Type B pancreatic cell (in vitro differentiated cells): ENCODE measurements at regions not wholly inside any gene's neighbourhood (a gene's known extent, or its start where the extent isn't known, plus 50 kb on each side); places are given as distances from the start of the nearest gene placed in this dataset.

Source experiments
- DNase-seq: peaks from one replicate; pipeline ENCODE4 v3.0.0; 2021; ENCODE audit warnings: mixed read lengths; ENCODE audit not compliant: unreplicated experiment; ENCODE audit errors: extremely low spot score
- H3K27ac Mint-ChIP-seq: 2 replicates; pipeline ENCODE4 v1.8.0; 2021; ENCODE audit warnings: mild to moderate bottlenecking, mixed read lengths
- H3K27me3 Mint-ChIP-seq: 2 replicates; pipeline ENCODE4 v1.8.0; 2021; ENCODE audit warnings: mixed read lengths
- H3K36me3 Mint-ChIP-seq: 2 replicates; pipeline ENCODE4 v1.8.0; 2021; ENCODE audit warnings: mixed read lengths
- H3K4me1 Mint-ChIP-seq: one replicate; pipeline ENCODE4 v1.8.0; 2021; ENCODE audit warnings: mixed read lengths; ENCODE audit not compliant: unreplicated experiment
- H3K4me3 Mint-ChIP-seq: 2 replicates; pipeline ENCODE4 v1.8.0; 2021; ENCODE audit warnings: mild to moderate bottlenecking, mixed read lengths
- H3K9me3 Mint-ChIP-seq: 2 replicates; pipeline ENCODE4 v1.8.0; 2021; ENCODE audit warnings: mixed read lengths
- TF ChIP-seq, protein P1 (sequence below): fragments of 200-600 bp; sonication (generic); conservative IDR thresholded peaks from 2 replicates; pipeline ENCODE4 v1.5.0; 2021; ENCODE audit warnings: antibody characterized with exemption, mild to moderate bottlenecking

DNA sequence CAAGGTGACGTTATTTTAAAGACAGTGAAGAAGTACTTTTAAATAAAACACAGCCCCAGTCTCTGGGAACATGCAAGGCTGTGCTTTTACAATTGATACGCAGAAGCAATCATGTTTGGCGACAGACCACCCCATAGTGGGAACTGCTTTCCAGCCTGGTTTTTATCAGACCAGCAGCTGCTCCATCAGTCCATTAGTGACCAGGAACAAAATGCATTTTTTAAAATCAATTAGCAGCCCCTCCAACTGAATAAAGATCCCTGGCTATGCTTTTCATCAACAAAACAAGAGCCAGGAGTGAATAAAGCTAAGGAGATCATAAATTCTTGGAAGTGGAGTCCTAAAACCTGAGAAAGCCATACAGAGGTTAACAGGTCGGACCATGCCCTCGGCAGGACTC lies 153.0 kb upstream of the TENM3 start:
- peaks cover 31% of the 10 kb centered on the region for H3K4me1 Mint-ChIP-seq
- no peak overlapping the region for H3K27ac Mint-ChIP-seq
- H3K36me3 Mint-ChIP-seq, result no peaks in the 10 kb centered on the region
- no peaks in the 10 kb centered on the region for H3K27me3 Mint-ChIP-seq
- H3K4me3 Mint-ChIP-seq, result no peak overlapping the region
- H3K9me3 Mint-ChIP-seq, result no peaks in the 10 kb centered on the region
- TF ChIP-seq, protein P1, sequence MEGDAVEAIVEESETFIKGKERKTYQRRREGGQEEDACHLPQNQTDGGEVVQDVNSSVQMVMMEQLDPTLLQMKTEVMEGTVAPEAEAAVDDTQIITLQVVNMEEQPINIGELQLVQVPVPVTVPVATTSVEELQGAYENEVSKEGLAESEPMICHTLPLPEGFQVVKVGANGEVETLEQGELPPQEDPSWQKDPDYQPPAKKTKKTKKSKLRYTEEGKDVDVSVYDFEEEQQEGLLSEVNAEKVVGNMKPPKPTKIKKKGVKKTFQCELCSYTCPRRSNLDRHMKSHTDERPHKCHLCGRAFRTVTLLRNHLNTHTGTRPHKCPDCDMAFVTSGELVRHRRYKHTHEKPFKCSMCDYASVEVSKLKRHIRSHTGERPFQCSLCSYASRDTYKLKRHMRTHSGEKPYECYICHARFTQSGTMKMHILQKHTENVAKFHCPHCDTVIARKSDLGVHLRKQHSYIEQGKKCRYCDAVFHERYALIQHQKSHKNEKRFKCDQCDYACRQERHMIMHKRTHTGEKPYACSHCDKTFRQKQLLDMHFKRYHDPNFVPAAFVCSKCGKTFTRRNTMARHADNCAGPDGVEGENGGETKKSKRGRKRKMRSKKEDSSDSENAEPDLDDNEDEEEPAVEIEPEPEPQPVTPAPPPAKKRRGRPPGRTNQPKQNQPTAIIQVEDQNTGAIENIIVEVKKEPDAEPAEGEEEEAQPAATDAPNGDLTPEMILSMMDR, result no peak
- DNase-seq, result no peak

DNA sequence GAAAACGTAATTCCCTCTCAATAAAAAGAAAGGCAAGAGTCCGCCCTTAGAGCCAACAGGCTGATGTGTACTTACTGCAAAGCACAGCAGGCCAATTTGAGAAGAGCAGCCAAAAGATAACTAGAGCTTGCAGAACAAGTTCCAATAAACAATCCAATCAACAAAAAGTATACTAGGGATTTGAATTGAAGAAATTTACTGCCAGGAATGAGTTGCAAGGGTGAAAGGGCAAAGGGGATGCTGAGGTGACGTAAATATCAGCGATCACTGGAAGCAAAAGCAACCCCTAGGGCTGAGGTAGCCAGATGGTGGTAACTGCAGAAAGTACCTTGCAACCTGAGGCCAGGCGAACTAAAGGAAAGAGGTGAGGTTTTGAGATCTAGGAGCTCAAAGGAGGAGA lies 152.1 kb upstream of the TENM3 start:
- no peaks in the 10 kb centered on the region for H3K27me3 Mint-ChIP-seq
- H3K36me3 Mint-ChIP-seq, result no peaks in the 10 kb centered on the region
- peaks cover 27% of the 10 kb centered on the region for H3K4me1 Mint-ChIP-seq
- TF ChIP-seq, protein P1, result no peak
- no peaks in the 10 kb centered on the region for H3K9me3 Mint-ChIP-seq
- no peak for DNase-seq
- H3K27ac Mint-ChIP-seq, result no peak overlapping the region
- no peak overlapping the region for H3K4me3 Mint-ChIP-seq

DNA sequence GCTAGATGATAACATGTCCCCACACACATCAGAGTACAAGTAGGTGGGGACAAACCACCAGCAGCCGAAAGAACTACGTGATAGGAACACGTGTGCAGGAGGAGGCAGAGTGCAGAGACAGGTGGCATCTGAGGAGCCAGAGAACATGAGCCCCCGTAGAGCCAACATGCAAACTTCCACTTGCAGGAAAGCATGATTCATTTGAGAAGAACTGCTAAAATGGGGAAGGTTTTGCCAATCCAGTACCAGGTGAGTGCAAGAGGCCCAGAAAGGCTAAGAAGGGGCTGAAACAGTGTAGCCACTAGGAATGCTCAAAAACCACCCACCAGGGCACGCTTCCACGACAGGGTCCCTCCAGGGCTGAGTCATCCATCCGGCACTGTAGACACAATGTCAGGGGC lies 149.8 kb upstream of the TENM3 start:
- no peak overlapping the region for H3K27ac Mint-ChIP-seq
- H3K4me1 Mint-ChIP-seq, result peaks cover 12% of the 10 kb centered on the region
- DNase-seq, result no peak
- H3K27me3 Mint-ChIP-seq, result no peaks in the 10 kb centered on the region
- no peaks in the 10 kb centered on the region for H3K36me3 Mint-ChIP-seq
- TF ChIP-seq, protein P1, result no peak
- H3K4me3 Mint-ChIP-seq, result no peak overlapping the region
- H3K9me3 Mint-ChIP-seq, result peaks cover 4% of the 10 kb centered on the region

DNA sequence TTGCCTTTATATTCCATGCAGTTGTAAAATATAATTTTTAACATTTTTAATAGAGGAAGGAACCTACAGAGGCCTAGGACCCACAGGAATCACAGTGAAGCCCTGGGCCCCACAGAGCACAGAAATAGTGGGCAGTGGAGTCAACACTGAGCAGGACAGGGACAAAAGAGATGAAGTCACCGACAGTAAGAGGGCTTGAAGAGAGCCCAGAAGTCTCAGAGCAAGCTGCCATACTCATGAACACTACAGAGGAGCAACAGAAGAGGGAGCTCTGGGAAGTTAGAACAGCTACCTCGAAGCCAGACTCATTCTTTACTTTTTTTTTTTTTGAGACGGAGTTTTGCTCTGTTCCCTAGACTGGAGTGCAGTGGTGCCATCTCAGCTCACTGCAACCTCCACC lies 149.3 kb upstream of the TENM3 start:
- no peak overlapping the region for H3K27ac Mint-ChIP-seq
- TF ChIP-seq, protein P1, result no peak
- H3K36me3 Mint-ChIP-seq, result no peaks in the 10 kb centered on the region
- peaks cover 5% of the 10 kb centered on the region for H3K9me3 Mint-ChIP-seq
- no peak for DNase-seq
- H3K27me3 Mint-ChIP-seq, result no peaks in the 10 kb centered on the region
- H3K4me3 Mint-ChIP-seq, result no peak overlapping the region
- peaks cover 12% of the 10 kb centered on the region for H3K4me1 Mint-ChIP-seq

DNA sequence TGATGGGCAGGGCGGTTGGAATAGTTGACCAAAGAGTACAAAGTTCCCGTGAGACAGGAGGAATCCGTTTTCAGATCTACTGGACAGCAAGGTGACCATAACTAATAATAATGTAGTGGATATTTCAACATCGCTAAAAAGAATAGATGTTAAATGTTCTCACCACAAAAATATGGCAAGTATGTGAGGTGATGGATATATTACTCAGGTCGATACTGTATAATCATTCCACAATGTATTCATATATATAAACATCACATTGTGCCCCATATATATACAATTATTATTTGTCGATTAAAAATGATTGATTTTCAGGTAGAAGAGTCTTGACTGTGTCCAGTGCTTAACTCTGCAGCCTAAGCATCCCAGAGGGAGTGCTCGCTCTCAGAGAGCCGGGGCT lies 141.6 kb upstream of the TENM3 start:
- no peak for DNase-seq
- no peaks in the 10 kb centered on the region for H3K4me1 Mint-ChIP-seq
- H3K36me3 Mint-ChIP-seq, result no peaks in the 10 kb centered on the region
- H3K27me3 Mint-ChIP-seq, result no peaks in the 10 kb centered on the region
- H3K9me3 Mint-ChIP-seq, result peaks cover 5% of the 10 kb centered on the region
- TF ChIP-seq, protein P1, result no peak
- no peak overlapping the region for H3K27ac Mint-ChIP-seq
- no peak overlapping the region for H3K4me3 Mint-ChIP-seq

DNA sequence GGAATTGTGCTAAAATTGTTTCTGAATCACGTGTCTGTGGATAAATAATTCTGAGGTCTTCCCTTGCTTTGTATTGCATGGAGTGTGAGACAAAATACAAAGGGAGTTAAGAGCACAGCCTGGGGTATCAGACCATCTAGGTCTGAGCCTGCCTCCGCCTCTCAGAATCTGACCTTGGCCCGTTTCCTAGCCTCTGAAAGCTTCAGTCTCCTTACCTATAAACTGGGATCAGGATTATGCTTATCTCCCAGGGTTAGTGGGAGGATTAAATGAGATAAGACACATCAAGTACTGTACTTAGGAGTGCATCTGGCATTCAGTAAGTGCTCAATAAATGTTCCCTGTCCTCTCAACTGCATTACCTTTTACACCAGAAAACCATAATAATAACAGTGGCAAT lies 140.6 kb upstream of the TENM3 start:
- no peak for DNase-seq
- Mint-ChIP-seq H3K9me3 (peaks cover 5% of the 10 kb centered on the region), H3K4me1 (no peaks in the 10 kb centered on the region), H3K27ac (no peak overlapping the region), H3K36me3 (no peaks in the 10 kb centered on the region), H3K4me3 (no peak overlapping the region), H3K27me3 (no peaks in the 10 kb centered on the region)
- TF ChIP-seq, protein P1, result no peak
